AG10803 (cell line): ENCODE measurements at regions not wholly inside any gene's neighbourhood (a gene's known extent, or its start where the extent isn't known, plus 50 kb on each side); places are given as distances from the start of the nearest gene placed in this dataset.
"Not testable (repeated sequence)": the region's sequence is repeated elsewhere in the genome, so short reads cannot be mapped to it uniquely, and the experiment has no call there.

ENCODE experiments used
- DNase-seq: peaks from one replicate; pipeline ENCODE4 v3.0.0; 2010; ENCODE audit warnings: low read depth
- H3K4me3 ChIP-seq: 2 replicates; pipeline ENCODE4 v1.5.1; 2011; ENCODE audit warnings: mild to moderate bottlenecking, low read length, control low read depth
- TF ChIP-seq, protein P1 (sequence below): conservative IDR thresholded peaks from 2 replicates; pipeline ENCODE4 v1.5.1; 2011; ENCODE audit warnings: mild to moderate bottlenecking, low read length, control low read depth, inconsistent platforms

DNA sequence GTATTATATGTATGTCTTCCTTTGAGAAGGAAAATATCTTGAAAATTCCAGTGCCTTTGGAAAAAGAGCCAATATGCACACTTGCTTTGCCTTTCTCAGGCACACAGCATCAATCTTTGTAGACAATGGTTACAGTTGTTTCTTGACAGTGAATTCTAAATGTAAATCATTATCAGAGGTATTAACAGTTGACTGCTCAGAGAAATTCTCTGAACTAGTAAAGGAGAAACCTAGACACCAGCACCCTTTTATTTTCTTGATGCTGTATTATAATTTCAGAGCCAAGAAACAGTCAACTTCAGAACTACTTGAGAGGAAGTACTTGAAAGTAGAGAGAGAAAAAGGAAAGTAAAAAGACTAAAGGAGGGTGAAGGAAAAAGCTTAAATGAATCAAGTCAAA, 185.8 kb upstream of the SMIM30 start:
- H3K4me3 ChIP-seq = no peak overlapping the region
- DNase-seq = no peak
- TF ChIP-seq, protein P1, sequence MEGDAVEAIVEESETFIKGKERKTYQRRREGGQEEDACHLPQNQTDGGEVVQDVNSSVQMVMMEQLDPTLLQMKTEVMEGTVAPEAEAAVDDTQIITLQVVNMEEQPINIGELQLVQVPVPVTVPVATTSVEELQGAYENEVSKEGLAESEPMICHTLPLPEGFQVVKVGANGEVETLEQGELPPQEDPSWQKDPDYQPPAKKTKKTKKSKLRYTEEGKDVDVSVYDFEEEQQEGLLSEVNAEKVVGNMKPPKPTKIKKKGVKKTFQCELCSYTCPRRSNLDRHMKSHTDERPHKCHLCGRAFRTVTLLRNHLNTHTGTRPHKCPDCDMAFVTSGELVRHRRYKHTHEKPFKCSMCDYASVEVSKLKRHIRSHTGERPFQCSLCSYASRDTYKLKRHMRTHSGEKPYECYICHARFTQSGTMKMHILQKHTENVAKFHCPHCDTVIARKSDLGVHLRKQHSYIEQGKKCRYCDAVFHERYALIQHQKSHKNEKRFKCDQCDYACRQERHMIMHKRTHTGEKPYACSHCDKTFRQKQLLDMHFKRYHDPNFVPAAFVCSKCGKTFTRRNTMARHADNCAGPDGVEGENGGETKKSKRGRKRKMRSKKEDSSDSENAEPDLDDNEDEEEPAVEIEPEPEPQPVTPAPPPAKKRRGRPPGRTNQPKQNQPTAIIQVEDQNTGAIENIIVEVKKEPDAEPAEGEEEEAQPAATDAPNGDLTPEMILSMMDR = no peak

DNA sequence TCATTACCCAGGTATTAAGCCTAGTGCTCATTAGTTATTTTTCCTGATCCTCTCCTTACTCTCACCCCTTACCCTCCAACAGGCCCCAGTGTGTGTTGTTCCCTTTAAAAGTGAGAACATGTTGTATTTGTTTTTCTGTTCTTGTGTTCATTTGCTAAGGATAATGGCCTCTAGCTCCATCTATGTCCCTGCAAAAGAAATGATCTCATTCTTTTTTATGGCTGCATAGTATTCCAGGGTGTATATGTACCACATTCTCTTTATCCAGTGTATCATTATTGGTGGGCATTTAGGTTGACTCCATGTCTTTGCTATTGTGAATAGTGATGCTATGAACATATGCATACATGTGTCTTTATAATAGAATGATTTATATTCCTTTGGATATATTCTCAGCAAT, 185.0 kb upstream of the SMIM30 start:
- not testable (repeated sequence) for DNase-seq, H3K4me3 ChIP-seq

DNA sequence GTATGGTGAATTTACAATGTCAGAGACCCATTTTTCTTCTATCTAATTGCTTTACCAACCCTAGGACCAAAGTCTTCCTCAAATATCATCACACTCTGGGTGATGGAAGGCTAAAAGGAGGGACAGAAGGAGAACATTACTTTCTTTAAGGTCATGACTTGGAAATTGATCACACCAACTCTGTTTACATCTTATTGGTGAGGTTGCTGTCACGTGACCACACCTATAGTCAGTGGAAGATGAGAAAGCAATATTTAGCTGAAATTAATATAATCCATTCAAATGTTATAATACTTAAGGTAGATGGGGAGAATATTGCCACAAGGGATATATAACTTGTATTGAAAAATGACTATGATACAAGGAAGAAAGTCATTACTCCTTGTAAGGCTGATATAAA, 183.6 kb upstream of the SMIM30 start:
- DNase-seq = no peak
- H3K4me3 ChIP-seq = no peak overlapping the region
- TF ChIP-seq, protein P1 = no peak

DNA sequence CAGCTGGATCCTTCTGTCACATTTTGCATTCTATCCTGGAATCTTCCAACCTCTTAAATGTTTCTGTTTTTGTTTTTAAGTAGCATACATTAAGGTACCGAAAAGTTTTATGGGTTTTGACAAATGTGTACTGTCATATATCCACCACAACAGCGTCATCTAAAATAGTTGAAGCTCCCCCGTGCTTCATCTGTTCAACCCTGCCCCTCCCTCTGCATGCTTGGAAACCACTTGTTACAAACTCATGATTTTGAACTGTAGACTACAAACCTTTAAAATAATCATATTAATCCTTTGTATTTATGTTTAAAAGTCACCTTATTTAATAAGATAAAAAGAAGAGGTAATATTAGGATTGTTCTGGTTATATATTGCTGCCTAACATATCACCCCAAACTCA, 182.8 kb upstream of the SMIM30 start:
- no peak for DNase-seq
- TF ChIP-seq, protein P1 = no peak
- H3K4me3 ChIP-seq = no peak overlapping the region

DNA sequence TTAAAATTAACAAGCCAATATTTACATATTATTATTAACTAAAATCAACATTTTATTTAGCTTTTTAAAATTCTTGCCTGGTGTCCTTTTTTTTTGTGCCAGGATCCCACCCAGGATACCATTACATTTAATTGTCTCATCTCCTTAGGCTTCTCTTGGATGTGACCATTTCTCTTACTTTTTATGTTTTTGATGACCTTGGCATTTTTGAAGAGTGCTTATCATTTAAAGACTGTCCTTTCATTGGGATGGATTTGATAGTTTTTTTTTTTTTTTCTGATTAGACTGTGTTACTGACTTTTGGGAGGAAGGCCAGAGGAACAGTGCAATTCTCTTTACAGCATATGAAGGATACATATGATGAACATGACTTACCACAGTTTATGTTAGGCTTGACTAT, 181.4 kb upstream of the SMIM30 start:
- TF ChIP-seq, protein P1 = no peak
- no peak overlapping the region for H3K4me3 ChIP-seq
- no peak for DNase-seq

DNA sequence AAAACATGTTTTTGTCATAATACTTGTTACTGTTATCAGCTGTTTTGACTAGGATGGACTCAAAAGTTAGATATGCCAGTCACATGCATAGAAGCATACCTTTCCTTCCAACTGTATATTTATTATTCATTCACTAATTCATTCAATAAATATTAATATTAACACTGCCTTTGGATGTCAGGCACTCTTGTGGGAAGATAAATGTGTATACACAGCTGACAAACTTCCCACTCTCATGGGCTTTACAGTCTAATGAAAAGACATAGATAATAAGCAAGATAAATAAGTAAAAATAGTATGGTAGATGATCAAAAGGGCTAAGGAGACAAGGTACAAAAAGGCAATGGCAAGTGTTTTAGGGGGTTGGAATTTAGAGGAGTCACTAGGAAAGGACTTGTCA, 180.1 kb upstream of the SMIM30 start:
- DNase-seq = no peak
- H3K4me3 ChIP-seq = no peak overlapping the region
- TF ChIP-seq, protein P1 = no peak

DNA sequence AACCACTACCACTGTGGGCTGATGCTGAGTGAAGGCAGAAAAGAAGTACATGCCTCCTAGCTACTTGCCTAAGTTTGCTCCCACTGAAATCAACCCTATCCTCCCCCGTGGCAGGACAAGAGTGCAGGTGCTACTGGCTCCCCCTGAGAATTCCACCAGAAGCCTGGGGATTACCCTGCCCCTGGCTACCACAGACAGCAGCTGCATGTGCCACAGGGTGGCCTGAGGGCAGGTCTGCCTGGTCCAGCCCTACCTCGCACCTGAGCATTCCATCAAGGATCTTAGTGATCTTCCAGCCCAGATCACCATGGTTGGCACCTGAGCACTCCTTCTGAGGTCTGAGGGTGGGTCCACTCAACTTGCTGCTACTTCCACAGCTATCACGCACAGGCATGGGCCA, 176.4 kb upstream of the SMIM30 start:
- no peak for DNase-seq
- TF ChIP-seq, protein P1 = no peak
- H3K4me3 ChIP-seq = no peak overlapping the region

DNA sequence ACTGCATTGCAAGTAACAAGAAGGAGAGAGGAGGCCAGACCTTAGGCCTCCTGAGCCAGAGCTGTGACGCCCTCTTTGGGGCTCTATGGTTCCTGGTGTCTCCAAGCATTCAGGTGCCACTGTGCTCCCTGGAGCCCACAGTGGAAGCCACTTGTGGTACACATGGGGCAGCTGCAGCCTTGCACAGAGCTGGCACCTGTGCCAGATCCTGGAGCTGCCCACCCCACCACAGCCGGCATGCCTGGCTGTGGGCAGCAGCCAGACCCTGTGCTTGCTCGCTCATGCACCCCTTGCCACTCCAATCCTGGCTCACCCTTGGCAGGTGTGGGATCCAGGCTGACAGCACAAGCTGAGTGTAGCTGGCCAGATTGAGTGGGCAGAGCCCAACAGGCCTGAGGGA, 173.8 kb upstream of the SMIM30 start:
- TF ChIP-seq, protein P1 = no peak
- no peak overlapping the region for H3K4me3 ChIP-seq
- no peak for DNase-seq
